ENCODE measurements at regions not wholly inside any gene's neighbourhood (a gene's known extent, or its start where the extent isn't known, plus 50 kb on each side); places are given as distances from the start of the nearest gene placed in this dataset.
"Not testable (repeated sequence)": the region's sequence is repeated elsewhere in the genome, so short reads cannot be mapped to it uniquely, and the experiment has no call there.

- DNase-seq; H3K27me3 ChIP-seq; H3K9me3 ChIP-seq; H3K36me3 ChIP-seq; H3K4me1 ChIP-seq; H3K27ac ChIP-seq; H3K4me3 ChIP-seq; intact Hi-C loops (cut with DNase I; ENCODE audit: low total_unique reads): not testable (repeated sequence)
These were observed 1809.7 kb upstream of the DEFB115 start for GRCh38 chr20:29447517-29448484.

- TF ChIP-seq POLR2A (IDR thresholded peaks at IDR 0.05): no peak
- no peak for TF ChIP-seq CTCF (IDR thresholded peaks at IDR 0.05)
- intact Hi-C loops (cut with DNase I; ENCODE audit: low total_unique reads): no loop called here
- H3K4me1 ChIP-seq: no peaks in the 10 kb centered on the region
- no peak overlapping the region for H3K4me3 ChIP-seq
- no peaks in the 10 kb centered on the region for H3K27me3 ChIP-seq
- no peaks in the 10 kb centered on the region for H3K36me3 ChIP-seq
- H3K27ac ChIP-seq: no peak overlapping the region
- H3K9me3 ChIP-seq: no peaks in the 10 kb centered on the region
- DNase-seq: no peak
These were observed 1808.5 kb upstream of the DEFB115 start for GRCh38 chr20:29448806-29449470.

- H3K4me3 ChIP-seq: no peak overlapping the region
- no peaks in the 10 kb centered on the region for H3K9me3 ChIP-seq
- TF ChIP-seq POLR2A (IDR thresholded peaks at IDR 0.05): no peak
- no peak for TF ChIP-seq CTCF (IDR thresholded peaks at IDR 0.05)
- no peaks in the 10 kb centered on the region for H3K36me3 ChIP-seq
- no peak overlapping the region for H3K27ac ChIP-seq
- H3K27me3 ChIP-seq: no peaks in the 10 kb centered on the region
- DNase-seq: no peak
- intact Hi-C loops (cut with DNase I; ENCODE audit: low total_unique reads): no loop called here
- no peaks in the 10 kb centered on the region for H3K4me1 ChIP-seq
These were observed 1805.3 kb upstream of the DEFB115 start for GRCh38 chr20:29452186-29452585.

GRCh38 chr20:29456987-29457693, 1800.3 kb upstream of the DEFB115 start:
- H3K36me3 ChIP-seq; H3K27ac ChIP-seq; H3K4me1 ChIP-seq; H3K9me3 ChIP-seq; H3K4me3 ChIP-seq; DNase-seq; intact Hi-C loops (cut with DNase I; ENCODE audit: low total_unique reads); H3K27me3 ChIP-seq: not testable (repeated sequence)

GRCh38 chr20:29472606-29473005, 1784.9 kb upstream of the DEFB115 start:
- DNase-seq: no peak
- Histone ChIP-seq H3K27ac (no peak overlapping the region), H3K4me3 (no peak overlapping the region), H3K27me3 (no peaks in the 10 kb centered on the region), H3K36me3 (no peaks in the 10 kb centered on the region), H3K9me3 (no peaks in the 10 kb centered on the region), H3K4me1 (no peaks in the 10 kb centered on the region)
- TF ChIP-seq CTCF (IDR thresholded peaks at IDR 0.05): no peak
- no peak for TF ChIP-seq POLR2A (IDR thresholded peaks at IDR 0.05)
- intact Hi-C loops (cut with DNase I; ENCODE audit: low total_unique reads): no loop called here

GRCh38 chr20:29492840-29493239, 1764.6 kb upstream of the DEFB115 start:
- intact Hi-C loops (cut with DNase I; ENCODE audit: low total_unique reads); H3K4me3 ChIP-seq; DNase-seq; H3K27me3 ChIP-seq; H3K9me3 ChIP-seq; H3K27ac ChIP-seq; H3K36me3 ChIP-seq; H3K4me1 ChIP-seq: not testable (repeated sequence)

GRCh38 chr20:29496767-29497166, 1760.7 kb upstream of the DEFB115 start:
- H3K27me3 ChIP-seq; DNase-seq; H3K27ac ChIP-seq; H3K4me1 ChIP-seq; H3K9me3 ChIP-seq; H3K36me3 ChIP-seq; H3K4me3 ChIP-seq; intact Hi-C loops (cut with DNase I; ENCODE audit: low total_unique reads): not testable (repeated sequence)

All from uterus (tissue), 3 donors.